ENCODE measurements at regions not wholly inside any gene's neighbourhood (a gene's known extent, or its start where the extent isn't known, plus 50 kb on each side); places are given as distances from the start of the nearest gene placed in this dataset.

DNA sequence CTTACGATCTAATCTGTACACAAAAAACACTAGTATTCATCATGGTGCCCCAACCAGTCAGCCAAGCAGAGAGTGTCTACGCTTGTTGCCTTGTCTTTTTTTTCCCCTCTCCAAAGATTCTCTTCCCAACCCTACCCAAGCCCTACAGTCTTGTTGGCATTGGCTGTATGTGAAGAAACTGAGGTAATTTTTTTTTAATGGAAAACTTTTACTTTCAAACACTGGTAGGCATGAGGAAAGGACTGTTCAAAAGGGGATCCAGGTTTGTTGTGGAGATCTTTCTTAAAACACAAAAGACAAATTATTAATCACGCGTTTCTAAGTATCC lies 89.2 kb upstream of the PRSS16 start:
- 65 to 75% methylated on average over 4 of the region's 4 CpGs for WGBS, 2 donors

DNA sequence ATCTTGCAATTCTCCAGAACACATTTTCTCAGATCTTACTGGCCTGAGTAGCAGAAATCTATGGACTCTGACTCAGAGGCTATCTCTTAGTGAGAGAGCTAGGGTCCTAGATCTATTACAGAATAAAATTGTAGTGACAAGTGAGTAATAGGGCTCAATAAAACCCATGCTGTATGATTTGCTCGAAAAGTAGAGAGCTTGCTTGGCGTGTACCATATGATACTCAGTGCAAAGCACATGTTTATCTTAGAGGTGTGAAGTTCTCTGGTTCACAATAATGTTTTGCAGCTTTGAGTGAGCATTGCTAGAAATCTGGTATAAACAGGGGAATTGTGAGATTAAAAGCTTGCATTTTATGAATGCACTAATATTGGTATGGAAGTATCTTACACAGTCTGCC lies 87.8 kb upstream of the PRSS16 start:
- WGBS, 2 donors, result 90 to 91% methylated on average over 2 of the region's 2 CpGs
- H3K27ac ChIP-seq, result no peak overlapping the region
- no peak for DNase-seq (ENCODE audit: low spot score in 2 of 2)
- H3K9me3 ChIP-seq, result no peaks in the 10 kb centered on the region
- no peaks in the 10 kb centered on the region for H3K27me3 ChIP-seq
- H3K36me3 ChIP-seq, result no peaks in the 10 kb centered on the region
- H3K4me3 ChIP-seq, result no peak overlapping the region
- no peak for TF ChIP-seq EP300 (IDR thresholded peaks at IDR 0.05)
- TF ChIP-seq, protein P1, sequence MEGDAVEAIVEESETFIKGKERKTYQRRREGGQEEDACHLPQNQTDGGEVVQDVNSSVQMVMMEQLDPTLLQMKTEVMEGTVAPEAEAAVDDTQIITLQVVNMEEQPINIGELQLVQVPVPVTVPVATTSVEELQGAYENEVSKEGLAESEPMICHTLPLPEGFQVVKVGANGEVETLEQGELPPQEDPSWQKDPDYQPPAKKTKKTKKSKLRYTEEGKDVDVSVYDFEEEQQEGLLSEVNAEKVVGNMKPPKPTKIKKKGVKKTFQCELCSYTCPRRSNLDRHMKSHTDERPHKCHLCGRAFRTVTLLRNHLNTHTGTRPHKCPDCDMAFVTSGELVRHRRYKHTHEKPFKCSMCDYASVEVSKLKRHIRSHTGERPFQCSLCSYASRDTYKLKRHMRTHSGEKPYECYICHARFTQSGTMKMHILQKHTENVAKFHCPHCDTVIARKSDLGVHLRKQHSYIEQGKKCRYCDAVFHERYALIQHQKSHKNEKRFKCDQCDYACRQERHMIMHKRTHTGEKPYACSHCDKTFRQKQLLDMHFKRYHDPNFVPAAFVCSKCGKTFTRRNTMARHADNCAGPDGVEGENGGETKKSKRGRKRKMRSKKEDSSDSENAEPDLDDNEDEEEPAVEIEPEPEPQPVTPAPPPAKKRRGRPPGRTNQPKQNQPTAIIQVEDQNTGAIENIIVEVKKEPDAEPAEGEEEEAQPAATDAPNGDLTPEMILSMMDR (IDR thresholded peaks at IDR 0.05), result no peak
- no peak for TF ChIP-seq POLR2A (IDR thresholded peaks at IDR 0.05)
- H3K4me1 ChIP-seq, result peaks cover 0 to 18% (median 0%) of the 10 kb centered on the region in 4 donors

More for the DNA sequence above, 89.2 kb upstream of the PRSS16 start:
- H3K4me3 ChIP-seq, result peak overlapping the region in 1 of 4 donors; percentile 34
- TF ChIP-seq, protein P1 (IDR thresholded peaks at IDR 0.05), result no peak
- TF ChIP-seq POLR2A (IDR thresholded peaks at IDR 0.05) (no peak), EP300 (IDR thresholded peaks at IDR 0.05) (no peak)
- no peaks in the 10 kb centered on the region for H3K9me3 ChIP-seq
- peaks cover 0 to 18% (median 0%) of the 10 kb centered on the region in 4 donors for H3K4me1 ChIP-seq
- H3K27me3 ChIP-seq, result no peaks in the 10 kb centered on the region
- DNase-seq (ENCODE audit: low spot score in 2 of 2), result no peak
- H3K27ac ChIP-seq, result no peak overlapping the region
- H3K36me3 ChIP-seq, result no peaks in the 10 kb centered on the region

DNA sequence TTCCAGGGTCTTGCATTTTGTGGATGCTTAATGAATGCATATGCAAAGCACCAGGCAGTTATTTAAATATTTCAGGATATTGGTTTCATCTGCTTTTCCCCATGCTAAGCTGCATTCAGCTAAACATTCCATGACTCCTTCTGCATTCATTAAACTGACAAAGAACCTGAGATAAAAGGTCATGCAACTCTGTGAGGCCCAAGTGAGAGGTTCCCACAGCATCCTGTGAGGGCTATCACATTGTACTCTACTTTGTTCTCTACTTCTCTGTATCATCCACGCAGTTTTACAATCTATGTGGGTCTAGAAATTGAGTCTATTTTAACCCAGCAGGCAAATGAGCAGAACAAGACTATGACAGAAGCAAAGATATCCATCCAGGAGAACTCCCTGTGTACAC lies 86.4 kb upstream of the PRSS16 start:
- Histone ChIP-seq H3K4me1 (peaks cover 0 to 18% (median 0%) of the 10 kb centered on the region in 4 donors), H3K27ac (no peak overlapping the region), H3K4me3 (no peak overlapping the region), H3K36me3 (no peaks in the 10 kb centered on the region), H3K27me3 (no peaks in the 10 kb centered on the region), H3K9me3 (no peaks in the 10 kb centered on the region)
- WGBS, 2 donors, result 40 to 44% methylated on average over 1 of the region's 1 CpG
- no peak for DNase-seq (ENCODE audit: low spot score in 2 of 2)
- TF ChIP-seq, protein P1 (IDR thresholded peaks at IDR 0.05), result no peak
- TF ChIP-seq POLR2A (IDR thresholded peaks at IDR 0.05), result no peak
- no peak for TF ChIP-seq EP300 (IDR thresholded peaks at IDR 0.05)

DNA sequence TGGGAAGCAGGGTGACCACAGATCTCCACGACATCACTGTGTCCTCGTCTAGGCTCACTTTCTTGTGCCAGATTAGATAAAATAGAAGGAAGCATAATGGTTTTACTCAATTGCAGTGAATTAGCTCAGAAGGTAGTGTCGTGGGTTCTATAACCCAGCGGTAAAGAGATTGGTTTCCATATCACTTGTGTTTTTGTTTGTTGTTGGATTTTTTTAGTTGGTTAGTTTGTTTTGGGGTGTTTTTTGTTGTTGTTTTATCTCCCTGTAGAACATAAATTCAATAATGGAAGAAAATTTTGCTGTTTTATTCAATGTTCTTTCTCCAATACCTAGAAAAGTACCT lies 85.9 kb upstream of the PRSS16 start:
- Histone ChIP-seq H3K4me1 (peaks cover 0 to 18% (median 0%) of the 10 kb centered on the region in 4 donors), H3K9me3 (no peaks in the 10 kb centered on the region), H3K36me3 (no peaks in the 10 kb centered on the region), H3K4me3 (no peak overlapping the region), H3K27me3 (no peaks in the 10 kb centered on the region), H3K27ac (no peak overlapping the region)
- DNase-seq (ENCODE audit: low spot score in 2 of 2), result no peak
- TF ChIP-seq, protein P1 (IDR thresholded peaks at IDR 0.05), result no peak
- TF ChIP-seq POLR2A (IDR thresholded peaks at IDR 0.05) (no peak), EP300 (IDR thresholded peaks at IDR 0.05) (no peak)
- 59% methylated on average over 4 of the region's 4 CpGs for WGBS, 2 donors

DNA sequence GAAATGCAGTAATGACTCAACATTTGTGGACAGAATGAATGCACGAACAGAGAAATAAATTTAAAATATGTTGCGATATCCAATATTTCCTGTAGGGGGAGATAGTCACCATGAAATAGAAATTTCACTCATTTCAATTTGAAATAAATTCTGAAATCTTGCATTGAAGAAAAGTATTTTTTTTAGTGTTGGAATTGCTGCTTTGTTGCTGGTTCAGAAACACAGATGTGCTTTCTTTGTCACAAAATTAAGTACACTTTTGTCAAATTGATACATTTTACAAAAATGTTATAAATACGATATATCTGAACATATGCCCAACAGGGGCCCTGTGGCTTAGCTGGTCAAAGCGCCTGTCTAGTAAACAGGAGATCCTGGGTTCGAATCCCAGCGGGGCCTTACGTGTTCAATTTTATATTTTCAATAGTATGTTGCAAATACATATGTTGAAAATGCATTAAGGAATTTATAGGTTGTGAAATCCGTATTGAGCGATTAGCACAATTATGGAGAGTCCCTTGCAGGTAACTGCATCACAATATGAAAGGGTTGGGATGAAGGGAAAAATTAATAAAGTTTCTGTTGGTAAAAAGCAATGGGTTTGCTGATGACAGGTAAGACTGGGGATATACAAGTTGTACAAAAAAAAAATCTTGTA lies 85.4 kb upstream of the PRSS16 start:
- TF ChIP-seq POLR2A (IDR thresholded peaks at IDR 0.05) (no peak), EP300 (IDR thresholded peaks at IDR 0.05) (no peak)
- TF ChIP-seq, protein P1 (IDR thresholded peaks at IDR 0.05), result peak; percentile 61 to 82 (median 75)
- Histone ChIP-seq H3K4me1 (peaks cover 0 to 16% (median 0%) of the 10 kb centered on the region in 4 donors), H3K27ac (no peak overlapping the region), H3K4me3 (no peak overlapping the region), H3K9me3 (no peaks in the 10 kb centered on the region), H3K27me3 (no peaks in the 10 kb centered on the region), H3K36me3 (no peaks in the 10 kb centered on the region)
- DNase-seq (ENCODE audit: low spot score in 2 of 2), result no peak
- 18 to 20% methylated on average over 9 of the region's 9 CpGs for WGBS, 2 donors

Measured in tibial nerve (tissue), 4 donors.